Right lobe of liver (tissue), 4 donors: ENCODE measurements at regions not wholly inside any gene's neighbourhood (a gene's known extent, or its start where the extent isn't known, plus 50 kb on each side); places are given as distances from the start of the nearest gene placed in this dataset.

Experiments used
- CTCF ChIP-seq, 4 donors: fragments of 200-600 bp in 3 of 4; fragments of 450-650 bp in 1 of 4; IDR thresholded peaks; one replicate each; pipeline versions ENCODE4 v1.5.1 to v1.8.0; 2016 to 2022; ENCODE audit warnings: antibody characterized with exemption in 4 of 4, mild to moderate bottlenecking in 2 of 4
- POLR2A ChIP-seq: fragments of 450-650 bp; IDR thresholded peaks from one replicate; pipeline ENCODE4 v1.6.1; 2017; ENCODE audit warnings: antibody characterized with exemption, mild to moderate bottlenecking
- donor health status: DM: no; HTN: no; CAD: no.
- donor health status: DM: no; HTN: no; CAD: no.
- donor health status: DM: no; HTN: yes; CAD: no.

GRCh38 chr1:222243902-222244301, 304.0 kb downstream of the HHIPL2 start:
- no peak for TF ChIP-seq CTCF (IDR thresholded peaks at IDR 0.05)
- TF ChIP-seq POLR2A: no peak
